ENCODE measurements at regions not wholly inside any gene's neighbourhood (a gene's known extent, or its start where the extent isn't known, plus 50 kb on each side); places are given as distances from the start of the nearest gene placed in this dataset.

DNA sequence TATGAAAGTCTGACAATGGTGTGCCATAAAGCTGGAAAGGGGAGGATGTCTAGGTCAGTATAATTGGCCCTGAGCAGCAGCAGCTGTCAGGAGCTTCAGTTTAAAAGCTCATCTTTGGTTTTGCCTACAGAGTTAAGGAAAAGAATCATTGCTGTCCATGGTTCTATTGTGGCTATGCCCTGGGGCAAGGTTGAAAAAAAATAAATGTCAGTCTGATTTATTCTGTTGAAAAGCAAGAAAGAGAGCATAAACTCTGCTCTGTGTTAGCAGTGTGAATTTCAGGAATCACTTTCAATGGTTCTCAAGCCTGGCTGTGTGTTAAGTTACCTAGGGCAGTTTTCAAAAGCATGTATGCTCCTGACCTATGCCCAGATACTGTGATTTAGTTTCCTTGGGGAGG lies 446.7 kb downstream of the SETBP1 start:
- Mint-ChIP-seq H3K27ac (ENCODE audit: unreplicated experiment) (no peak overlapping the region), H3K4me1 (ENCODE audit: low read depth, unreplicated experiment) (peaks cover 9% of the 10 kb centered on the region), H3K27me3 (ENCODE audit: low read depth, unreplicated experiment) (no peaks in the 10 kb centered on the region), H3K4me3 (ENCODE audit: unreplicated experiment) (no peak overlapping the region), H3K36me3 (ENCODE audit: low read depth, unreplicated experiment) (no peaks in the 10 kb centered on the region), H3K9me3 (ENCODE audit: unreplicated experiment) (no peaks in the 10 kb centered on the region)
- H4K20me1 ChIP-seq (ENCODE audit: insufficient read depth, low read length), result no peaks in the 10 kb centered on the region
- H3K27me3 ChIP-seq (ENCODE audit: insufficient read depth, low read length), result no peaks in the 10 kb centered on the region
- no peak overlapping the region for H3K4me3 ChIP-seq (ENCODE audit: insufficient read depth, low read depth, low read length)
- no peaks in the 10 kb centered on the region for H3K4me1 ChIP-seq (ENCODE audit: insufficient read depth, low read length)
- FAIRE-seq (no peak), DNase-seq (ENCODE audit: low read depth) (no peak)
- no peak overlapping the region for H2AFZ ChIP-seq (ENCODE audit: low read depth, low read length)
- H3K27ac ChIP-seq (ENCODE audit: low read depth, low read length), result no peak overlapping the region
- no peak overlapping the region for H3K4me2 ChIP-seq (ENCODE audit: low read length)
- H3K79me2 ChIP-seq (ENCODE audit: insufficient read depth, low read length), result no peaks in the 10 kb centered on the region
- no peaks in the 10 kb centered on the region for H3K9me3 ChIP-seq (ENCODE audit: insufficient read depth, low read depth, low read length)
- TF ChIP-seq EZH2 (IDR thresholded peaks at IDR 0.05; ENCODE audit: insufficient read depth, low read length), result no peak
- TF ChIP-seq, protein P1, sequence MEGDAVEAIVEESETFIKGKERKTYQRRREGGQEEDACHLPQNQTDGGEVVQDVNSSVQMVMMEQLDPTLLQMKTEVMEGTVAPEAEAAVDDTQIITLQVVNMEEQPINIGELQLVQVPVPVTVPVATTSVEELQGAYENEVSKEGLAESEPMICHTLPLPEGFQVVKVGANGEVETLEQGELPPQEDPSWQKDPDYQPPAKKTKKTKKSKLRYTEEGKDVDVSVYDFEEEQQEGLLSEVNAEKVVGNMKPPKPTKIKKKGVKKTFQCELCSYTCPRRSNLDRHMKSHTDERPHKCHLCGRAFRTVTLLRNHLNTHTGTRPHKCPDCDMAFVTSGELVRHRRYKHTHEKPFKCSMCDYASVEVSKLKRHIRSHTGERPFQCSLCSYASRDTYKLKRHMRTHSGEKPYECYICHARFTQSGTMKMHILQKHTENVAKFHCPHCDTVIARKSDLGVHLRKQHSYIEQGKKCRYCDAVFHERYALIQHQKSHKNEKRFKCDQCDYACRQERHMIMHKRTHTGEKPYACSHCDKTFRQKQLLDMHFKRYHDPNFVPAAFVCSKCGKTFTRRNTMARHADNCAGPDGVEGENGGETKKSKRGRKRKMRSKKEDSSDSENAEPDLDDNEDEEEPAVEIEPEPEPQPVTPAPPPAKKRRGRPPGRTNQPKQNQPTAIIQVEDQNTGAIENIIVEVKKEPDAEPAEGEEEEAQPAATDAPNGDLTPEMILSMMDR (IDR thresholded peaks at IDR 0.05; ENCODE audit: insufficient read depth, low read depth, low read length), result no peak
- no peak overlapping the region for H3K9ac ChIP-seq (ENCODE audit: low read length)
- H3K36me3 ChIP-seq (ENCODE audit: insufficient read depth, low read length), result no peaks in the 10 kb centered on the region

DNA sequence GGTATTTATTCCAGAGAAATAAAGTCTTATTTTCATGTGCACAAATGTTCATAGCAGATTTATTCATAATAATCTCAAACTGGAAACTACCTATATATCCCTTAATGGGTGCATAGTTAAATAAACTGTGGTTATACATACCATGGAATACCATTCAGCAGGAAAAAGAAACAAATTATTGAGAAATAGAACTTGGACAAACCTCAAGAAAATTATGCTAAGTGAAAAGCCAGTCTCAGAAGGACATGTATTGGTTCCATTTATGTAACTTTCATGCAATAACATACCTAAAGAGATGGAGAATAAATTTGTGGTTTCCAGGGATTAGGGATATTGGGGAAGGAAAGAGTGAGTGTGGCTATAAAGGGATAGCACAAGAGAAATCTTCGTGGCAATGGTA lies 452.6 kb downstream of the SETBP1 start:
- DNase-seq (ENCODE audit: low read depth) (no peak), FAIRE-seq (peak; percentile 37)
- H3K4me1 Mint-ChIP-seq (ENCODE audit: low read depth, unreplicated experiment), result peaks cover 5% of the 10 kb centered on the region
- no peak overlapping the region for H3K4me3 Mint-ChIP-seq (ENCODE audit: unreplicated experiment)
- H3K9me3 Mint-ChIP-seq (ENCODE audit: unreplicated experiment), result no peaks in the 10 kb centered on the region
- no peak overlapping the region for H2AFZ ChIP-seq (ENCODE audit: low read depth, low read length)
- no peaks in the 10 kb centered on the region for H4K20me1 ChIP-seq (ENCODE audit: insufficient read depth, low read length)
- no peaks in the 10 kb centered on the region for H3K27me3 ChIP-seq (ENCODE audit: insufficient read depth, low read length)
- no peaks in the 10 kb centered on the region for H3K4me1 ChIP-seq (ENCODE audit: insufficient read depth, low read length)
- no peak overlapping the region for H3K4me3 ChIP-seq (ENCODE audit: insufficient read depth, low read depth, low read length)
- H3K4me2 ChIP-seq (ENCODE audit: low read length), result no peak overlapping the region
- no peak overlapping the region for H3K27ac Mint-ChIP-seq (ENCODE audit: unreplicated experiment)
- no peak for TF ChIP-seq EZH2 (IDR thresholded peaks at IDR 0.05; ENCODE audit: insufficient read depth, low read length)
- TF ChIP-seq, protein P1 (IDR thresholded peaks at IDR 0.05; ENCODE audit: insufficient read depth, low read depth, low read length), result no peak
- H3K27ac ChIP-seq (ENCODE audit: low read depth, low read length), result no peak overlapping the region
- H3K36me3 Mint-ChIP-seq (ENCODE audit: low read depth, unreplicated experiment), result no peaks in the 10 kb centered on the region
- H3K36me3 ChIP-seq (ENCODE audit: insufficient read depth, low read length), result no peaks in the 10 kb centered on the region
- no peaks in the 10 kb centered on the region for H3K9me3 ChIP-seq (ENCODE audit: insufficient read depth, low read depth, low read length)
- H3K9ac ChIP-seq (ENCODE audit: low read length), result no peak overlapping the region
- H3K79me2 ChIP-seq (ENCODE audit: insufficient read depth, low read length), result no peaks in the 10 kb centered on the region
- H3K27me3 Mint-ChIP-seq (ENCODE audit: low read depth, unreplicated experiment), result no peaks in the 10 kb centered on the region

DNA sequence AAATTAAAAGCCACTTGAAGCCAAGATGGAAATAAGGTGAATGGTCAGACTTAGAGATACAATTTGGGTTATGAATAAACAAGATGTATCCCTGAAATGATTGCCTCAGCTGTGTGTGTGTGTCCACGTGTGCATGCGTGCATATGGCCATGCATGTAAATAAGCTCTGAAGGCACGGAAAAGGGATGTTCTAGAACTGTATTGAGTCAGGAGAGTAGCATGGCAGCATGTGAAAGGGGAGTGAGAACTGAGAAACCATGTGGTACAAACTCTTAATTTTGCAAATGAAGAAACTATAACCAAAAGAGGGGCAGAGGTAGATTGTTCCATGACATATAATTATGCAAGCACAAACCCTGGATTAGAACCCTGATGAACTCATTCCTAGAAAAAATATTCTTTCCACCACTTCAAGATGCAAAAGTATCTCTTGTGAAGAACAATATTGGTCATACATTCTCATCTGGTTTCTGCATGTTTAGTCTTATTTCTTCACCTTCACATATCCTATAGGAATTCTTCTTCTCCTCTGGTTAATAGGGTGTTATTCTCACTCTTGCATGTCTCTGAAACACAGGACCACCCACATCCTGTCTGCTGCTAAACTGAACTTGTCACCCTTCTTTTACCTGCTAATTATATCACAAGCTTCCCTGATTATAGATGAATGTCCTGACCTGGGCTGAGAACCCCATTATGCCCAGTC lies 455.8 kb downstream of the SETBP1 start:
- no peak overlapping the region for H2AFZ ChIP-seq (ENCODE audit: low read depth, low read length)
- no peaks in the 10 kb centered on the region for H4K20me1 ChIP-seq (ENCODE audit: insufficient read depth, low read length)
- no peaks in the 10 kb centered on the region for H3K36me3 ChIP-seq (ENCODE audit: insufficient read depth, low read length)
- DNase-seq (ENCODE audit: low read depth) (no peak), FAIRE-seq (no peak)
- Mint-ChIP-seq H3K27me3 (ENCODE audit: low read depth, unreplicated experiment) (no peaks in the 10 kb centered on the region), H3K9me3 (ENCODE audit: unreplicated experiment) (peaks cover 2% of the 10 kb centered on the region), H3K36me3 (ENCODE audit: low read depth, unreplicated experiment) (no peaks in the 10 kb centered on the region), H3K27ac (ENCODE audit: unreplicated experiment) (no peak overlapping the region), H3K4me1 (ENCODE audit: low read depth, unreplicated experiment) (no peaks in the 10 kb centered on the region), H3K4me3 (ENCODE audit: unreplicated experiment) (no peak overlapping the region)
- H3K27me3 ChIP-seq (ENCODE audit: insufficient read depth, low read length), result no peaks in the 10 kb centered on the region
- no peak overlapping the region for H3K27ac ChIP-seq (ENCODE audit: low read depth, low read length)
- no peak overlapping the region for H3K4me3 ChIP-seq (ENCODE audit: insufficient read depth, low read depth, low read length)
- H3K9me3 ChIP-seq (ENCODE audit: insufficient read depth, low read depth, low read length), result no peaks in the 10 kb centered on the region
- H3K9ac ChIP-seq (ENCODE audit: low read length), result no peak overlapping the region
- no peaks in the 10 kb centered on the region for H3K79me2 ChIP-seq (ENCODE audit: insufficient read depth, low read length)
- no peaks in the 10 kb centered on the region for H3K4me1 ChIP-seq (ENCODE audit: insufficient read depth, low read length)
- TF ChIP-seq EZH2 (IDR thresholded peaks at IDR 0.05; ENCODE audit: insufficient read depth, low read length), result no peak
- TF ChIP-seq, protein P1 (IDR thresholded peaks at IDR 0.05; ENCODE audit: insufficient read depth, low read depth, low read length), result no peak
- no peak overlapping the region for H3K4me2 ChIP-seq (ENCODE audit: low read length)

Data from astrocyte (in vitro differentiated cells and primary cell).